HepG2 (cell line): ENCODE measurements at regions not wholly inside any gene's neighbourhood (a gene's known extent, or its start where the extent isn't known, plus 50 kb on each side); places are given as distances from the start of the nearest gene placed in this dataset.

Source experiments
- ATAC-seq: fragments of 200-7000 bp; cut with Tn5 transposase; 3 replicates; pipeline ENCODE4 v1.9.1; 2020; ENCODE audit warnings: mild to moderate bottlenecking, moderate library complexity
- BruUV-seq: library from RNA; stranded (reverse); fragments of 400-500 nt; replicated peaks from 2 replicates; lab custom pipeline; 2021; lab: Mats Ljungman, UMichigan
- CTCF ChIA-PET: fragments of 300-600 bp; formaldehyde crosslinking; extraction: SDS; loops from one replicate; lab custom pipeline; 2021; ENCODE audit warnings: low total read pairs, inconsistent platforms, low intra/inter-chr PET ratio; lab: Yijun Ruan, JAX
- POLR2A ChIA-PET: fragments of 350-600 bp; sonication (Branson Sonifier 250); formaldehyde crosslinking; loops from one replicate; lab custom pipeline; 2020; ENCODE audit warnings: antibody characterized with exemption, inconsistent platforms; lab: Yijun Ruan, JAX
- DNase-seq: peaks from one replicate; pipeline ENCODE4 v3.0.0-alpha.2; 2015; ENCODE audit warnings: low spot score
- FAIRE-seq: peaks from 3 replicates; lab custom pipeline; 2011; peaks lifted over from hg19 to GRCh38; lab: Jason Lieb, UNC
- H2AFZ ChIP-seq: one replicate; pipeline ENCODE4 v1.6.1; 2011; ENCODE audit warnings: low read length, inconsistent platforms
- H3K27ac ChIP-seq: fragments of 300-600 bp; 3 replicates; pipeline ENCODE4 v1.8.0; 2011; ENCODE audit warnings: mixed run types, mild to moderate bottlenecking, mixed read lengths, low read length, inconsistent platforms; ENCODE audit not compliant: insufficient read depth; ENCODE audit errors: extremely low read length
- H3K27me3 ChIP-seq, 2 experiments: fragments of 200-600 bp in 1 of 2; 2 replicates in 1 of 2; 3 replicates in 1 of 2; pipeline versions ENCODE4 v1.6.0 to v1.8.0; 2011; ENCODE audit warnings: low read length in 2 of 2, mild to moderate bottlenecking in 2 of 2, moderate library complexity in 2 of 2, inconsistent platforms in 1 of 2; ENCODE audit not compliant: insufficient read depth in 2 of 2, control insufficient read depth in 1 of 2
- H3K36me3 ChIP-seq, 2 experiments: fragments of 200-600 bp in 1 of 2; replicated peaks in 1 of 2; 2 replicates in 1 of 2; 3 replicates in 1 of 2; pipeline versions ENCODE4 v1.5.1 to v1.8.0; 2011; ENCODE audit warnings: low read length in 2 of 2, inconsistent platforms in 1 of 2; ENCODE audit not compliant: insufficient read depth in 2 of 2, control insufficient read depth in 1 of 2
- H3K4me1 ChIP-seq: 2 replicates; pipeline ENCODE4 v1.5.1; 2012; ENCODE audit warnings: low read length, inconsistent platforms; ENCODE audit not compliant: insufficient read depth
- H3K4me2 ChIP-seq: 2 replicates; pipeline ENCODE4 v1.6.0; 2011; ENCODE audit warnings: low read depth, low read length, inconsistent platforms
- H3K4me3 ChIP-seq, 3 experiments: fragments of 200-600 bp in 1 of 3; sonication (generic), shearing (Covaris generic) in 1 of 3; replicated peaks in 1 of 3; 2 replicates each; pipeline ENCODE4 v1.5.1; 2011 to 2016; ENCODE audit warnings: low read length in 3 of 3, inconsistent platforms in 2 of 3, low read depth in 2 of 3, mild to moderate bottlenecking in 2 of 3, control low read depth in 1 of 3, mixed read lengths in 1 of 3; ENCODE audit not compliant: insufficient read depth in 1 of 3
- H3K79me2 ChIP-seq: one replicate; pipeline ENCODE4 v1.6.1; 2011; ENCODE audit warnings: low read length, inconsistent platforms; ENCODE audit not compliant: insufficient read depth
- H3K9ac ChIP-seq: 2 replicates; pipeline ENCODE4 v1.6.0; 2011; ENCODE audit warnings: mild to moderate bottlenecking, low read depth, low read length, inconsistent platforms; ENCODE audit not compliant: insufficient read depth
- H3K9me3 ChIP-seq: 2 replicates; pipeline ENCODE4 v1.5.1; 2012; ENCODE audit warnings: mild to moderate bottlenecking, low read length
- H4K20me1 ChIP-seq: 2 replicates; pipeline ENCODE4 v1.6.0; 2011; ENCODE audit warnings: inconsistent platforms, mild to moderate bottlenecking, low read length, moderate library complexity; ENCODE audit not compliant: insufficient read depth
- AHR ChIP-seq: IDR thresholded peaks from 2 replicates; pipeline ENCODE4 v1.6.1; 2018; ENCODE audit warnings: missing genetic modification reagents, missing compliant biosample characterization
- ETV6 ChIP-seq: sonication (generic); formaldehyde crosslinking; conservative IDR thresholded peaks from 2 replicates; pipeline ENCODE4 v1.4.0; 2020; ENCODE audit warnings: missing genetic modification reagents
- HIVEP1 ChIP-seq: sonication (generic); formaldehyde crosslinking; IDR thresholded peaks from 2 replicates; pipeline ENCODE4 v1.4.0; 2020; ENCODE audit warnings: mild to moderate bottlenecking, missing genetic modification reagents
- KLF11 ChIP-seq: IDR thresholded peaks from 2 replicates; pipeline ENCODE4 v1.6.1; 2016; ENCODE audit warnings: missing compliant biosample characterization
- KLF9 ChIP-seq: IDR thresholded peaks from 2 replicates; pipeline ENCODE4 v1.6.1; 2016; ENCODE audit warnings: low read depth
- NKX3-1 ChIP-seq: sonication (generic); formaldehyde crosslinking; IDR thresholded peaks from 2 replicates; pipeline ENCODE4 v1.5.0; 2020; ENCODE audit warnings: missing genetic modification reagents
- PRPF4 ChIP-seq: fragments of 200-400 bp; formaldehyde crosslinking; IDR thresholded peaks from 2 replicates; pipeline ENCODE4 v1.6.1; 2016; ENCODE audit warnings: low read length, low read depth; ENCODE audit not compliant: poor library complexity, severe bottlenecking
- REPIN1 ChIP-seq: sonication (generic); formaldehyde crosslinking; IDR thresholded peaks from 2 replicates; pipeline ENCODE4 v1.8.0; 2022; ENCODE audit warnings: missing genetic modification reagents, low read depth, mild to moderate bottlenecking, borderline replicate concordance
- ZNF205 ChIP-seq: IDR thresholded peaks from 2 replicates; pipeline ENCODE4 v1.6.1; 2018; ENCODE audit warnings: missing biosample characterization, missing genetic modification reagents
- ZSCAN20 ChIP-seq: sonication (generic); formaldehyde crosslinking; IDR thresholded peaks from 2 replicates; pipeline ENCODE4 v1.4.0; 2020; ENCODE audit warnings: missing genetic modification reagents, mild to moderate bottlenecking, borderline replicate concordance
- WGBS: methylation state at CpG from one replicate; pipeline ENCODE4 v1.1.6; 2017; ENCODE audit warnings: low lambda C conversion rate; 5-methylcytosine and 5-hydroxymethylcytosine counted together
- in situ Hi-C: cut with HindIII; loops from 2 replicates; pipeline ENCODE4 v1.10.0; 2017; ENCODE audit warnings: low pct_unique_long_range_greater_than_20kb; ENCODE audit not compliant: extremely low pct_ligation_motif_present
- intact Hi-C: fragments of 100-400 bp; cut with micrococcal nuclease; formaldehyde crosslinking; loops from one replicate; pipeline ENCODE4 v1.10.0; 2022; ENCODE audit not compliant: unreplicated experiment
- TF ChIP-seq, protein P1 (sequence below): sonication (generic); formaldehyde crosslinking; IDR thresholded peaks from 2 replicates; pipeline ENCODE4 v1.9.0; 2021; ENCODE audit warnings: missing genetic modification reagents, borderline replicate concordance
- TF ChIP-seq, protein P2 (sequence below): sonication (generic); formaldehyde crosslinking; IDR thresholded peaks from 2 replicates; pipeline ENCODE4 v1.5.0; 2020; ENCODE audit warnings: mild to moderate bottlenecking, missing genetic modification reagents
- TF ChIP-seq, protein P3 (sequence below), 2 experiments: fragments of 450-650 bp in 1 of 2; sonication (generic) in 1 of 2; formaldehyde crosslinking; IDR thresholded peaks; 2 replicates each; pipeline versions ENCODE4 v1.5.0 to v1.8.0; 2020 to 2022; ENCODE audit warnings: mild to moderate bottlenecking in 1 of 2, missing genetic modification reagents in 1 of 2

DNA sequence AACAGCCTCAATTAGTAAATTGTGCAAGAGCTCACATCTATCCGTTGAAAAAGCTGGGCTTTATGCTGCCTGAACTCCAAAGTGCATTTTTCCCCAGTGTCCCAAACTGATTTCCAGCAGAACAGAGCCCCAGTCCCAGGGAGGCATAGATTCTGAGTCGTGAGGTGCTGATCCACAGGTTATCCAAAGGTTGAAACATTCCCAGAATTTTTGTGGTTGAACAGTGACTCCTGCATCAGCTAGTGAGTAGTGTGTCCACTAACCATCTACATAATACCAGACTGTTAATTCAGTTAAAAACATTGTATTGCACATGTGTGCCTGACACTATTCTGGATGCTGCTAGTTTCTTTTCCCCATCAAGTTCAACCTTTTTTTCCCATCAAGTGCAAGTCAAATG, 761.5 kb downstream of the GATA3 start (continued):
- TF ChIP-seq, protein P1, sequence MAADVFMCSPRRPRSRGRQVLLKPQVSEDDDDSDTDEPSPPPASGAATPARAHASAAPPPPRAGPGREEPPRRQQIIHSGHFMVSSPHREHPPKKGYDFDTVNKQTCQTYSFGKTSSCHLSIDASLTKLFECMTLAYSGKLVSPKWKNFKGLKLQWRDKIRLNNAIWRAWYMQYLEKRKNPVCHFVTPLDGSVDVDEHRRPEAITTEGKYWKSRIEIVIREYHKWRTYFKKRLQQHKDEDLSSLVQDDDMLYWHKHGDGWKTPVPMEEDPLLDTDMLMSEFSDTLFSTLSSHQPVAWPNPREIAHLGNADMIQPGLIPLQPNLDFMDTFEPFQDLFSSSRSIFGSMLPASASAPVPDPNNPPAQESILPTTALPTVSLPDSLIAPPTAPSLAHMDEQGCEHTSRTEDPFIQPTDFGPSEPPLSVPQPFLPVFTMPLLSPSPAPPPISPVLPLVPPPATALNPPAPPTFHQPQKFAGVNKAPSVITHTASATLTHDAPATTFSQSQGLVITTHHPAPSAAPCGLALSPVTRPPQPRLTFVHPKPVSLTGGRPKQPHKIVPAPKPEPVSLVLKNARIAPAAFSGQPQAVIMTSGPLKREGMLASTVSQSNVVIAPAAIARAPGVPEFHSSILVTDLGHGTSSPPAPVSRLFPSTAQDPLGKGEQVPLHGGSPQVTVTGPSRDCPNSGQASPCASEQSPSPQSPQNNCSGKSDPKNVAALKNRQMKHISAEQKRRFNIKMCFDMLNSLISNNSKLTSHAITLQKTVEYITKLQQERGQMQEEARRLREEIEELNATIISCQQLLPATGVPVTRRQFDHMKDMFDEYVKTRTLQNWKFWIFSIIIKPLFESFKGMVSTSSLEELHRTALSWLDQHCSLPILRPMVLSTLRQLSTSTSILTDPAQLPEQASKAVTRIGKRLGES (CRISPR knock-in tag), result no peak
- no peak for TF ChIP-seq ZSCAN20 (CRISPR knock-in tag)
- no peak for TF ChIP-seq ZNF205
- TF ChIP-seq KLF11, result no peak
- no peak for TF ChIP-seq REPIN1 (CRISPR knock-in tag)
- no peak for TF ChIP-seq ETV6 (CRISPR knock-in tag)

DNA sequence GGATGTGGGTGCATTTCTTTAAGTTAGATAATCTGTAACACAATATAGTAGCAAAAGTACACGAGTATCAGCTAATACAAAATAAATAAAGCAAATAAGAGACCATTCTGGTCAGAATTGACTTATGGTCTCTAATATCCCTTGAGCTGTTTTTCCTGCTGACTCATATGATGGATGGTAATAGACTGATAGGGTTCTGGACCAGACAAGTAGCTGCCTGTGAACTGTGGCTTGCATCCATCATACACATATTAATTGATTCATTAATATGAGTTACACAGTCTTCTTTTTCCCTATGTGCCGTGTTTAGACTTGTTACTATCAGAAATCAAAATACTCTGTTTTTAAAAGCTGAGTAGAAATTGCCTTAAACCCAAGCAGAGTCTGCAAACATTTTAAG, 762.8 kb downstream of the GATA3 start:
- Histone ChIP-seq H3K27me3 (no peaks in the 10 kb centered on the region), H4K20me1 (no peaks in the 10 kb centered on the region), H3K27ac (no peak overlapping the region), H3K9ac (no peak overlapping the region), H2AFZ (no peak overlapping the region), H3K36me3 (no peaks in the 10 kb centered on the region), H3K4me3 (no peak overlapping the region), H3K4me2 (no peak overlapping the region), H3K79me2 (no peaks in the 10 kb centered on the region), H3K4me1 (no peaks in the 10 kb centered on the region), H3K9me3 (peaks cover 55% of the 10 kb centered on the region)
- 2% methylated on average over 2 of the region's 2 CpGs for WGBS
- intact Hi-C loops (no loop called here), in situ Hi-C loops (no loop called here)
- CTCF ChIA-PET, result no interaction called here
- FAIRE-seq, result no peak
- BruUV-seq, result no TSS peak
- no peak for DNase-seq
- no peak for TF ChIP-seq PRPF4
- no peak for TF ChIP-seq KLF9
- TF ChIP-seq AHR (CRISPR knock-in tag), result no peak
- TF ChIP-seq, protein P2, sequence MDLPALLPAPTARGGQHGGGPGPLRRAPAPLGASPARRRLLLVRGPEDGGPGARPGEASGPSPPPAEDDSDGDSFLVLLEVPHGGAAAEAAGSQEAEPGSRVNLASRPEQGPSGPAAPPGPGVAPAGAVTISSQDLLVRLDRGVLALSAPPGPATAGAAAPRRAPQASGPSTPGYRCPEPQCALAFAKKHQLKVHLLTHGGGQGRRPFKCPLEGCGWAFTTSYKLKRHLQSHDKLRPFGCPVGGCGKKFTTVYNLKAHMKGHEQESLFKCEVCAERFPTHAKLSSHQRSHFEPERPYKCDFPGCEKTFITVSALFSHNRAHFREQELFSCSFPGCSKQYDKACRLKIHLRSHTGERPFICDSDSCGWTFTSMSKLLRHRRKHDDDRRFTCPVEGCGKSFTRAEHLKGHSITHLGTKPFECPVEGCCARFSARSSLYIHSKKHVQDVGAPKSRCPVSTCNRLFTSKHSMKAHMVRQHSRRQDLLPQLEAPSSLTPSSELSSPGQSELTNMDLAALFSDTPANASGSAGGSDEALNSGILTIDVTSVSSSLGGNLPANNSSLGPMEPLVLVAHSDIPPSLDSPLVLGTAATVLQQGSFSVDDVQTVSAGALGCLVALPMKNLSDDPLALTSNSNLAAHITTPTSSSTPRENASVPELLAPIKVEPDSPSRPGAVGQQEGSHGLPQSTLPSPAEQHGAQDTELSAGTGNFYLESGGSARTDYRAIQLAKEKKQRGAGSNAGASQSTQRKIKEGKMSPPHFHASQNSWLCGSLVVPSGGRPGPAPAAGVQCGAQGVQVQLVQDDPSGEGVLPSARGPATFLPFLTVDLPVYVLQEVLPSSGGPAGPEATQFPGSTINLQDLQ (CRISPR knock-in tag), result no peak
- TF ChIP-seq HIVEP1 (CRISPR knock-in tag), result no peak
- TF ChIP-seq, protein P3, sequence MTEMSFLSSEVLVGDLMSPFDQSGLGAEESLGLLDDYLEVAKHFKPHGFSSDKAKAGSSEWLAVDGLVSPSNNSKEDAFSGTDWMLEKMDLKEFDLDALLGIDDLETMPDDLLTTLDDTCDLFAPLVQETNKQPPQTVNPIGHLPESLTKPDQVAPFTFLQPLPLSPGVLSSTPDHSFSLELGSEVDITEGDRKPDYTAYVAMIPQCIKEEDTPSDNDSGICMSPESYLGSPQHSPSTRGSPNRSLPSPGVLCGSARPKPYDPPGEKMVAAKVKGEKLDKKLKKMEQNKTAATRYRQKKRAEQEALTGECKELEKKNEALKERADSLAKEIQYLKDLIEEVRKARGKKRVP (CRISPR knock-in tag; IDR thresholded peaks at IDR 0.05), result no peak
- TF ChIP-seq NKX3-1 (CRISPR knock-in tag), result no peak
- POLR2A ChIA-PET, result no interaction called here
- no peak for ATAC-seq
